ENCODE measurements at regions not wholly inside any gene's neighbourhood (a gene's known extent, or its start where the extent isn't known, plus 50 kb on each side); places are given as distances from the start of the nearest gene placed in this dataset.

DNA sequence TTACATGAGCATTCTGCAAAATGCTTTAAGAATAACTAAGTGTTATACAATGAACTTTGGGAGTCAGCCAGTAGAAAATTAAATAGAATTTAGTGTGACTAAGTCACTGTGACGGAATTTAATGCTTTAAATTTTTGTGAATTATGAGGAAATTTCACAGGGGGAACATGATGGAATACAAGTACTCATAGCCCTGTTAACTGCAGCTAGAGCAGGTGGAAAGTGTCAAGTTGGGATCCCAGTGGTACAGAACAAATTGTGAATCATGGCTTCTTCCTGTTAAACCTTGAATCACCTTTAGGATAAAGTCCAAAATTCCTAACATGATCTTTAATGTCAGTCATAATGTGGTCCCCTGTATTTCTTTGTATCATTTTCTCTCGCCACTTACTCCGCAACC is 212.2 kb upstream of the CENPE start:
- no peaks in the 10 kb centered on the region for H3K9me3 ChIP-seq (ENCODE audit: control insufficient read depth, low read depth, low read length)
- DNase-seq (ENCODE audit: low read depth, low spot score): no peak
- H3K27ac ChIP-seq (ENCODE audit: control insufficient read depth, insufficient read depth, low read length): no peak overlapping the region
- no peaks in the 10 kb centered on the region for H3K36me3 ChIP-seq (ENCODE audit: control insufficient read depth in 2 of 2, extremely low read depth in 1 of 2, insufficient read depth in 2 of 2, low read length in 2 of 2)
- peaks cover 4% of the 10 kb centered on the region for H3K4me1 ChIP-seq (ENCODE audit: control insufficient read depth, extremely low read depth, insufficient read depth, low read length)
- no peaks in the 10 kb centered on the region for H3K79me2 ChIP-seq (ENCODE audit: control insufficient read depth, insufficient read depth, low read length)
- no peak overlapping the region for H2AFZ ChIP-seq (ENCODE audit: control insufficient read depth, low read length)
- H3K4me3 ChIP-seq (ENCODE audit: control insufficient read depth in 2 of 3, extremely low read depth in 1 of 3, insufficient read depth in 2 of 3, low read depth in 1 of 3, low read length in 3 of 3): no peak overlapping the region
- no peak for FAIRE-seq
- H3K9me1 ChIP-seq (ENCODE audit: control insufficient read depth, extremely low read depth, insufficient read depth, low read length): no peaks in the 10 kb centered on the region
- TF ChIP-seq, protein P1, sequence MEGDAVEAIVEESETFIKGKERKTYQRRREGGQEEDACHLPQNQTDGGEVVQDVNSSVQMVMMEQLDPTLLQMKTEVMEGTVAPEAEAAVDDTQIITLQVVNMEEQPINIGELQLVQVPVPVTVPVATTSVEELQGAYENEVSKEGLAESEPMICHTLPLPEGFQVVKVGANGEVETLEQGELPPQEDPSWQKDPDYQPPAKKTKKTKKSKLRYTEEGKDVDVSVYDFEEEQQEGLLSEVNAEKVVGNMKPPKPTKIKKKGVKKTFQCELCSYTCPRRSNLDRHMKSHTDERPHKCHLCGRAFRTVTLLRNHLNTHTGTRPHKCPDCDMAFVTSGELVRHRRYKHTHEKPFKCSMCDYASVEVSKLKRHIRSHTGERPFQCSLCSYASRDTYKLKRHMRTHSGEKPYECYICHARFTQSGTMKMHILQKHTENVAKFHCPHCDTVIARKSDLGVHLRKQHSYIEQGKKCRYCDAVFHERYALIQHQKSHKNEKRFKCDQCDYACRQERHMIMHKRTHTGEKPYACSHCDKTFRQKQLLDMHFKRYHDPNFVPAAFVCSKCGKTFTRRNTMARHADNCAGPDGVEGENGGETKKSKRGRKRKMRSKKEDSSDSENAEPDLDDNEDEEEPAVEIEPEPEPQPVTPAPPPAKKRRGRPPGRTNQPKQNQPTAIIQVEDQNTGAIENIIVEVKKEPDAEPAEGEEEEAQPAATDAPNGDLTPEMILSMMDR (optimal IDR thresholded peaks at IDR 0.05 in 1 of 3, IDR thresholded peaks at IDR 0.05 in 1 of 3, conservative IDR thresholded peaks at IDR 0.05 in 1 of 3; ENCODE audit: extremely low read depth in 1 of 3, insufficient read depth in 2 of 3, low read length in 3 of 3): no peak
- no peak for TF ChIP-seq EZH2 (IDR thresholded peaks at IDR 0.05; ENCODE audit: low read length)
- no peaks in the 10 kb centered on the region for H3K27me3 ChIP-seq (ENCODE audit: control insufficient read depth, extremely low read depth, insufficient read depth, low read length)
- no peak overlapping the region for H3K9ac ChIP-seq (ENCODE audit: control insufficient read depth, extremely low read depth, insufficient read depth, low read length)
- H3K4me2 ChIP-seq (ENCODE audit: control insufficient read depth, extremely low read depth, insufficient read depth, low read depth, low read length): no peak overlapping the region
- dilution Hi-C loops (cut with MboI; ENCODE audit: extremely low pct_ligation_motif_present, low sequenced_read_pairs): no loop called here
- no peaks in the 10 kb centered on the region for H4K20me1 ChIP-seq (ENCODE audit: control insufficient read depth, extremely low read depth, insufficient read depth, low read length)

DNA sequence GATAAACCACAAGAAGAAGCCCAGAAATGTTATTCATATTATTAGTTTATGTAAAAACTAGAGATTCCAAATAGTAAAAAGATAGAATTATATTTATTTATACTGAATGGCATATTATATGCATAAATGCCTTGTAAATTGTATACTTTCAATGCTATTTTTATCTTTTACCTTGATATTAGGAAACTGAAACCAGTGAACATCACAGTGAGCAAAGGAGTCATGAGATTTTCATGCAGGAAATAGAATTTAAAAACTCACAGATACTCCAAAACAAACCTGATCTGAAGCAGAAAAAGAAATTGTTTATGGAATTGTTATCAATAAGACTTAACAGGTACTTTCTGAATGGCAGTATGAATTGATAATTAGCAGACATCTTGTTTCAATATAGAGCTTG is 207.3 kb upstream of the CENPE start:
- DNase-seq (ENCODE audit: low read depth, low spot score) (no peak), FAIRE-seq (no peak)
- Histone ChIP-seq H3K36me3 (ENCODE audit: control insufficient read depth in 2 of 2, extremely low read depth in 1 of 2, insufficient read depth in 2 of 2, low read length in 2 of 2) (no peaks in the 10 kb centered on the region), H3K79me2 (ENCODE audit: control insufficient read depth, insufficient read depth, low read length) (no peaks in the 10 kb centered on the region), H3K27ac (ENCODE audit: control insufficient read depth, insufficient read depth, low read length) (no peak overlapping the region), H2AFZ (ENCODE audit: control insufficient read depth, low read length) (no peak overlapping the region), H3K4me2 (ENCODE audit: control insufficient read depth, extremely low read depth, insufficient read depth, low read depth, low read length) (no peak overlapping the region), H3K9me3 (ENCODE audit: control insufficient read depth, low read depth, low read length) (no peaks in the 10 kb centered on the region), H3K4me1 (ENCODE audit: control insufficient read depth, extremely low read depth, insufficient read depth, low read length) (no peaks in the 10 kb centered on the region), H3K9me1 (ENCODE audit: control insufficient read depth, extremely low read depth, insufficient read depth, low read length) (no peaks in the 10 kb centered on the region), H3K4me3 (ENCODE audit: control insufficient read depth in 2 of 3, extremely low read depth in 1 of 3, insufficient read depth in 2 of 3, low read depth in 1 of 3, low read length in 3 of 3) (no peak overlapping the region), H3K9ac (ENCODE audit: control insufficient read depth, extremely low read depth, insufficient read depth, low read length) (no peak overlapping the region), H3K27me3 (ENCODE audit: control insufficient read depth, extremely low read depth, insufficient read depth, low read length) (no peaks in the 10 kb centered on the region), H4K20me1 (ENCODE audit: control insufficient read depth, extremely low read depth, insufficient read depth, low read length) (no peaks in the 10 kb centered on the region)
- TF ChIP-seq EZH2 (IDR thresholded peaks at IDR 0.05; ENCODE audit: low read length): no peak
- TF ChIP-seq, protein P1 (optimal IDR thresholded peaks at IDR 0.05 in 1 of 3, IDR thresholded peaks at IDR 0.05 in 1 of 3, conservative IDR thresholded peaks at IDR 0.05 in 1 of 3; ENCODE audit: extremely low read depth in 1 of 3, insufficient read depth in 2 of 3, low read length in 3 of 3): no peak
- dilution Hi-C loops (cut with MboI; ENCODE audit: extremely low pct_ligation_motif_present, low sequenced_read_pairs): no loop called here
